Heart right ventricle (tissue), 16 donors: ENCODE measurements at regions not wholly inside any gene's neighbourhood (a gene's known extent, or its start where the extent isn't known, plus 50 kb on each side); places are given as distances from the start of the nearest gene placed in this dataset.

Source experiments
- ATAC-seq, 8 donors: fragments of 200-7000 bp; cut with Tn5 transposase; one replicate each; pipeline ENCODE4 v1.9.1; 2020; ENCODE audit warnings: mild to moderate bottlenecking in 8 of 8, moderate library complexity in 8 of 8, moderate number of reproducible peaks in 1 of 8
- DNase-seq, 2 donors: peaks; one replicate each; pipeline ENCODE4 v3.0.0-alpha.2; 2020
- H3K27ac ChIP-seq, 10 donors: fragments of 200-600 bp; sonication (generic) in 2 of 10; one replicate each; pipeline versions ENCODE4 v1.5.0 to v1.8.0; 2020 to 2022; ENCODE audit warnings: mild to moderate bottlenecking in 3 of 10
- H3K27me3 ChIP-seq, 7 donors: fragments of 200-600 bp; one replicate each; pipeline ENCODE4 v1.8.0; 2021 to 2022; ENCODE audit warnings: mild to moderate bottlenecking in 2 of 7
- H3K36me3 ChIP-seq, 9 donors: fragments of 200-600 bp; sonication (generic) in 1 of 9; one replicate each; pipeline versions ENCODE4 v1.5.0 to v1.8.0; 2020 to 2022; ENCODE audit warnings: mild to moderate bottlenecking in 2 of 9
- H3K4me1 ChIP-seq, 9 donors: fragments of 200-600 bp; sonication (generic) in 1 of 9; one replicate each; pipeline versions ENCODE4 v1.5.0 to v1.8.0; 2020 to 2022; ENCODE audit warnings: mild to moderate bottlenecking in 4 of 9
- H3K4me3 ChIP-seq, 10 donors: fragments of 200-600 bp; sonication (generic) in 2 of 10; one replicate each; pipeline versions ENCODE4 v1.5.0 to v1.8.0; 2020 to 2022; ENCODE audit warnings: mild to moderate bottlenecking in 7 of 10, moderate library complexity in 2 of 10
- H3K9me3 ChIP-seq, 11 donors: fragments of 200-600 bp in 10 of 11; sonication (generic) in 2 of 11; one replicate each; pipeline versions ENCODE4 v1.5.0 to v1.8.0; 2013 to 2022; ENCODE audit warnings: mild to moderate bottlenecking in 2 of 11, control low read depth in 1 of 11, moderate library complexity in 1 of 11
- WGBS, 2 donors: extraction: QIAGEN DNeasy Blood & Tissue Kit; methylation state at CpG; one replicate each; pipeline ENCODE4 v1.1.7; 2013; ENCODE audit warnings: inconsistent platforms in 1 of 2; 5-methylcytosine and 5-hydroxymethylcytosine counted together
- intact Hi-C, 10 donors: fragments of 100-400 bp; cut with DNase I; formaldehyde crosslinking; loops; one replicate each; pipeline versions ENCODE4 v1.11.1 to v1.14.2; 2022
- TF ChIP-seq, protein P1 (sequence below), 9 donors: fragments of 200-600 bp; sonication (generic) in 2 of 9; IDR thresholded peaks; one replicate each; pipeline versions ENCODE4 v1.5.0 to v1.8.0; 2021 to 2022; ENCODE audit warnings: antibody characterized with exemption in 9 of 9, mild to moderate bottlenecking in 5 of 9, moderate library complexity in 1 of 9
- donor health status: Arrhythmogenic right ventricular cardiomyopathy.
- donor health status: ischemic (EF 13 %, LVEDD 7.1; RV severe dilation, severe dysfunction).
- donor health status: healthy with polysubstance abuse.
- donor health status: DM: no; HTN: yes; CAD: no.
- donor health status: DM: no; HTN: no; CAD: no.
- donor health status: ischemic (EF 25% LVEDD 6.9; RV normal size, moderate dysfunction).
- donor health status: ischemic (EF 25% LVEDD 5.7; RV mildly dilated, moderate dysfunction).
- donor health status: healthy.
- donor health status: DM: yes; HTN: yes; CAD: no.
- donor health status: Ischemic cardiomyopathy.
- donor health status: ischemic (EF 35%, LVEDD 5.7; RV mildly dilated, moderate dysfunction).
- donor health status: nonischemic (EF 11% LVEDD 7.7; RV severe dilation, severe dysfunction).
- donor health status: DM: yes; HTN: yes; CAD: no.
- donor health status: PGD.
- donor health status: ischemic (EF 29% LVEDD 5.4; RV normal size, mild dysfunction).
- donor health status: nonischemic (EF 23%, LVEDD 6.1; RV moderate dilation, normal function).

DNA sequence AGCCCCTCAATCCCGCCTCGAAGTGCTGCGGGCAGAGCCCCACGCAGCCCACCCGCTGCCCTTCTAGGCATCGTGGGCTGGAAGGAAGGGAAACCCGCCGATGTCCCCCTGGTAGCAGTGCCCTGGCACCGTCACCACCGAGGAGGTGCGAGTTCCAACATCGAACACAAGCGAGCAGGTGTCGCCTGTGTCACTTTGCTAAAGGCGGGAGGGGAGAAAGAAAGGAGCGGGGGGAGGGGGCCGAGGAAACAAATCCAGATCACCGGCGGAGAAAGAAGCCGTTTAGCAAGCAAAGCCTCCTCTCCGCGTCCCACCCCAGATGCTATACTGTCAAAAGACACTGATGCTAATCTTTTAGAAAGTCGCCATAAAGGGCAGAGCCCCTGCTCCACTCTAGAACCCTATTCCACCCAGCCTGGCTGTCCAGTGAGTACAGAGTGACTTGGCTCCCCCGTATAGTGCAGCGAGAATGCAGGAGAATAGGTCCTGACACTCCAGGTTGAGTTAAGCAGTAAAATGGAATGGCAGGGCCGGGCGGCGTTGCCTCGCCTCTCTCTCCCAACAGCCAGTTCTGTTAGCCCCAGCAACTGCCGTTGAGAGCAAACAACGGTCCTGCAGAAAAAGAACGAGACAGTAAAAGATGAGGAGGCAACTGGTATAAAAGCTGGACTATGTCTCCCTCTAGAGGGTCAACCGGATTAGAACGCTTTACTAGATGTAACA is 67.9 kb upstream of the USP15 start:
- DNase-seq (peak in 1 of 2 donors; percentile 47), ATAC-seq (peak; percentile 58 to 93 (median 88))
- TF ChIP-seq, protein P1, sequence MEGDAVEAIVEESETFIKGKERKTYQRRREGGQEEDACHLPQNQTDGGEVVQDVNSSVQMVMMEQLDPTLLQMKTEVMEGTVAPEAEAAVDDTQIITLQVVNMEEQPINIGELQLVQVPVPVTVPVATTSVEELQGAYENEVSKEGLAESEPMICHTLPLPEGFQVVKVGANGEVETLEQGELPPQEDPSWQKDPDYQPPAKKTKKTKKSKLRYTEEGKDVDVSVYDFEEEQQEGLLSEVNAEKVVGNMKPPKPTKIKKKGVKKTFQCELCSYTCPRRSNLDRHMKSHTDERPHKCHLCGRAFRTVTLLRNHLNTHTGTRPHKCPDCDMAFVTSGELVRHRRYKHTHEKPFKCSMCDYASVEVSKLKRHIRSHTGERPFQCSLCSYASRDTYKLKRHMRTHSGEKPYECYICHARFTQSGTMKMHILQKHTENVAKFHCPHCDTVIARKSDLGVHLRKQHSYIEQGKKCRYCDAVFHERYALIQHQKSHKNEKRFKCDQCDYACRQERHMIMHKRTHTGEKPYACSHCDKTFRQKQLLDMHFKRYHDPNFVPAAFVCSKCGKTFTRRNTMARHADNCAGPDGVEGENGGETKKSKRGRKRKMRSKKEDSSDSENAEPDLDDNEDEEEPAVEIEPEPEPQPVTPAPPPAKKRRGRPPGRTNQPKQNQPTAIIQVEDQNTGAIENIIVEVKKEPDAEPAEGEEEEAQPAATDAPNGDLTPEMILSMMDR (IDR thresholded peaks at IDR 0.05): peak; percentile 24 to 78 (median 73)
- peaks cover 19 to 62% (median 37%) of the 10 kb centered on the region in 7 donors for H3K27me3 ChIP-seq
- H3K36me3 ChIP-seq: no peaks in the 10 kb centered on the region
- WGBS, 2 donors: 1% methylated on average over 34 of the region's 34 CpGs
- H3K4me1 ChIP-seq: peaks cover 15 to 30% (median 21%) of the 10 kb centered on the region in 9 donors
- H3K4me3 ChIP-seq: peak overlapping the region; percentile 16 to 51 (median 36)
- no peak overlapping the region for H3K27ac ChIP-seq
- intact Hi-C loops: loop anchor here in 1 of 10 donors (10.0 kb wide), 1 partner anchor 188 kb away; no protein-coding TSS in a partner anchor
- H3K9me3 ChIP-seq: peaks cover 0 to 3% (median 0%) of the 10 kb centered on the region in 11 donors

DNA sequence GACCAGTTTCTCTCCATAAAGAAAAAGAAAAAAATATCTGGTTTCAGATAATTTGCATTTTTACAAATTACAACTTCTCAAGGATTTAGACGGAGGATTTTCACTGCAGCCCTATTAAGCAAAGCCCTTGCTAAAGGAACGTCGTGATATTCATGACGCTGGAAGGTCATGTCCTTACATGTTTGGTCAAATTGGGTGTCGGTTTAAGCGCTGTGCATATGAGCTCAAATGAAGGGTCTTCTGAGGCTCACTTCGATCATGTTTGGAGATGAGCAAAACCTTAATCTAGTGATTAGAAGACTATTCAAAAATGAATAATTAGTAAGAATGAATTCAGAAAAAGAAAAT is 67.3 kb upstream of the USP15 start:
- TF ChIP-seq, protein P1 (IDR thresholded peaks at IDR 0.05): peak in 1 of 9 donors; percentile 16
- Histone ChIP-seq H3K9me3 (peaks cover 0 to 8% (median 0%) of the 10 kb centered on the region in 11 donors), H3K4me3 (peak overlapping the region in 3 of 10 donors; percentile 34 to 48 (median 39)), H3K4me1 (peaks cover 15 to 30% (median 21%) of the 10 kb centered on the region in 9 donors), H3K27ac (no peak overlapping the region), H3K27me3 (peaks cover 19 to 59% (median 37%) of the 10 kb centered on the region in 7 donors), H3K36me3 (no peaks in the 10 kb centered on the region)
- no peak for DNase-seq
- ATAC-seq: no peak
- WGBS, 2 donors: 20 to 23% methylated on average over 7 of the region's 7 CpGs
- intact Hi-C loops: loop anchor here in 1 of 10 donors (10.0 kb wide), 1 partner anchor 188 kb away; no protein-coding TSS in a partner anchor

DNA sequence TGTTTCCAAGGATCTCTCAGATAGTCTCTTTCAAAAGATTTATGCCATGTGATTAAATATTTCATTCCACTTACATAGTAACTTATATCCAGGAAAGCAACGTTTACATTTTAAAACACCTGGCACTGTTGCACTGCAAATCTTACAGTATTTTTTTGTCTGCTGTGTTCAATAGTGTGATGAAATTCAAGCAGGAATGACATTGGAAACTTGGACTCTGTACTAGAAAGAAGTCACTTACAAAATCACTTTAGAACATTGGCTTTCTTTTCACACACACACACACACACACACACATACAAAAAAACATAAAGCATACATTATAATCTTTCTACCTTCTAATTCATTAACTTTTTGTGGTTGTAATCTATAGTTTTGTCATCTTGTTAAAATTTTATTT is 66.2 kb upstream of the USP15 start:
- Histone ChIP-seq H3K4me3 (no peak overlapping the region), H3K27ac (no peak overlapping the region), H3K9me3 (peaks cover 0 to 13% (median 0%) of the 10 kb centered on the region in 11 donors), H3K4me1 (peaks cover 15 to 30% (median 21%) of the 10 kb centered on the region in 9 donors), H3K36me3 (no peaks in the 10 kb centered on the region), H3K27me3 (peaks cover 19 to 49% (median 35%) of the 10 kb centered on the region in 7 donors)
- ATAC-seq (no peak), DNase-seq (no peak)
- intact Hi-C loops: loop anchor here in 1 of 10 donors (10.0 kb wide), 1 partner anchor 189 kb away; no protein-coding TSS in a partner anchor
- WGBS, 2 donors: 40 to 55% methylated on average over 1 of the region's 1 CpG
- TF ChIP-seq, protein P1 (IDR thresholded peaks at IDR 0.05): no peak

DNA sequence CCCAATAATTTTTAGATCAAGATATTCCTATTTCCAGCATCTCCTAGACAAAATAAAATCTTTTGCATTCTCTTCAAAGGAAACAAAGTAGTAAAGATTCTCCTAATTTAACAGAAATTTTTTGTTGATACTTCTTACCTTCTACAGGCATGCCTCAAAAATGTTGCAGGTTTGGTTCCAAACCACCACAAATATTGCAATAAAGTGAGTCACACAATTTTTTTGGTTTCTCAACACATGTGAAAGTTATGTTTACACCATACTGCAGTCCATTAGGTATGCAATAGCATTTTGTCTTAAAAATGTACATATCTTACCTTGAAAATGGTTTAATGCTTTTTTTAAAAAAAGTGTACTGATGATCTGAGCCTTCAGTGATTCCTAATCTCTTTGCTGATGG is 65.6 kb upstream of the USP15 start:
- Histone ChIP-seq H3K4me1 (peaks cover 15 to 30% (median 21%) of the 10 kb centered on the region in 9 donors), H3K27me3 (peaks cover 19 to 43% (median 35%) of the 10 kb centered on the region in 7 donors), H3K4me3 (no peak overlapping the region), H3K9me3 (peaks cover 0 to 13% (median 0%) of the 10 kb centered on the region in 11 donors), H3K36me3 (no peaks in the 10 kb centered on the region), H3K27ac (no peak overlapping the region)
- intact Hi-C loops: loop anchor here in 1 of 10 donors (10.0 kb wide), 1 partner anchor 190 kb away; no protein-coding TSS in a partner anchor
- no peak for DNase-seq
- TF ChIP-seq, protein P1 (IDR thresholded peaks at IDR 0.05): no peak
- no peak for ATAC-seq
